Neural cell (in vitro differentiated cells): ENCODE measurements at regions not wholly inside any gene's neighbourhood (a gene's known extent, or its start where the extent isn't known, plus 50 kb on each side); places are given as distances from the start of the nearest gene placed in this dataset.

Experiments
- CTCF ChIP-seq: fragments of 450-650 bp; IDR thresholded peaks from 2 replicates; pipeline ENCODE4 v1.5.1; 2014; ENCODE audit warnings: antibody characterized with exemption, mild to moderate bottlenecking, moderate library complexity; ENCODE audit not compliant: poor library complexity, severe bottlenecking
- EP300 ChIP-seq: fragments of 450-650 bp; conservative IDR thresholded peaks from 2 replicates; pipeline ENCODE4 v1.6.1; 2014; ENCODE audit warnings: antibody characterized with exemption, mild to moderate bottlenecking, moderate library complexity; ENCODE audit not compliant: poor library complexity, severe bottlenecking
- EZH2 ChIP-seq: fragments of 200-600, 300-800 bp; shearing (Covaris generic), sonication (generic); IDR thresholded peaks from 2 replicates; pipeline ENCODE4 v1.6.1; 2014; ENCODE audit warnings: antibody characterized with exemption, low read length, borderline replicate concordance, mild to moderate bottlenecking; ENCODE audit not compliant: insufficient read depth, poor library complexity, severe bottlenecking
- MXI1 ChIP-seq: fragments of 450-650 bp; conservative IDR thresholded peaks from 2 replicates; pipeline ENCODE4 v1.6.1; 2014; ENCODE audit warnings: antibody characterized with exemption, mild to moderate bottlenecking; ENCODE audit not compliant: poor library complexity, severe bottlenecking
- POLR2AphosphoS5 ChIP-seq: IDR thresholded peaks from 2 replicates; pipeline ENCODE4 v1.6.1; 2012
- RAD21 ChIP-seq: fragments of 450-650 bp; conservative IDR thresholded peaks from 2 replicates; pipeline ENCODE4 v1.6.1; 2014; ENCODE audit warnings: antibody characterized with exemption, mild to moderate bottlenecking, moderate library complexity
- TAF1 ChIP-seq: IDR thresholded peaks from 2 replicates; pipeline ENCODE4 v1.6.1; 2012; ENCODE audit warnings: low read depth

DNA sequence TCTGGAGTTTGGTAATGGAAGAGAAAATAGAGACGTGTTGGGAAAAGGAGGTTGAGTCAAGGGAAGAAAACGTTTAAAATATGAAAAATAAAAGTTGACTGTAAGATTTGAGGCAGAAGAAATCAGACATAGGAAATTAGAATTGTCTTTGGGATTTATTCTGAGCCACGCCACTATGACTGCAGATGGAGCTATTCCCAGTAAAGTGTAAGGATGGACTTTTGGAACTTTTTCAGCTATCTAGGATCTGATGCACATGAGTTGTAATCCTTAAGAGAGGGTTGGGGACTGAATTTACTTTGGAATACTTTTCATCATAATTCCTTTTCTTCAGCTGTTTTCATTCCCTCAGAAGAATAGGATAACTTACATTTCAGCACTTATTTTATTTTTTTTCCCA lies 336.7 kb downstream of the FAM170A start:
- TF ChIP-seq CTCF (no peak), POLR2AphosphoS5 (no peak), EP300 (no peak), EZH2 (no peak), RAD21 (no peak), TAF1 (no peak), MXI1 (no peak)
